ENCODE measurements at regions not wholly inside any gene's neighbourhood (a gene's known extent, or its start where the extent isn't known, plus 50 kb on each side); places are given as distances from the start of the nearest gene placed in this dataset.
A peak's percentile ranks its signal among the peaks of the same experiment; 100 is the strongest.
"Not testable (repeated sequence)": the region's sequence is repeated elsewhere in the genome, so short reads cannot be mapped to it uniquely, and the experiment has no call there.

GRCh38 chr15:69916169-69916785, 181.4 kb downstream of the TLE3 start:
- ATAC-seq (no peak), DNase-seq (ENCODE audit: missing footprints) (no peak)
- intact Hi-C loops (cut with DNase I), result no loop called here

GRCh38 chr15:69917056-69917455, 180.7 kb downstream of the TLE3 start:
- DNase-seq (ENCODE audit: missing footprints), result no peak
- intact Hi-C loops (cut with DNase I), result no loop called here

GRCh38 chr15:69919816-69920215, 177.9 kb downstream of the TLE3 start:
- ATAC-seq (no peak), DNase-seq (ENCODE audit: missing footprints) (no peak)
- intact Hi-C loops (cut with DNase I), result no loop called here

More at GRCh38 chr15:69917056-69917455, 180.7 kb downstream of the TLE3 start:
- no peak for ATAC-seq

- intact Hi-C loops (cut with DNase I), result no loop called here
- ATAC-seq (no peak), DNase-seq (ENCODE audit: missing footprints) (no peak)
These were observed 177.5 kb downstream of the TLE3 start for GRCh38 chr15:69920221-69920620.

- no peak for DNase-seq (ENCODE audit: missing footprints)
- intact Hi-C loops (cut with DNase I), result no loop called here
- ATAC-seq, result no peak
These were observed 175.8 kb downstream of the TLE3 start for GRCh38 chr15:69921626-69922619.

GRCh38 chr15:69924531-69924930, 173.2 kb downstream of the TLE3 start:
- DNase-seq (ENCODE audit: missing footprints) (no peak), ATAC-seq (no peak)
- intact Hi-C loops (cut with DNase I), result no loop called here

- ATAC-seq, result no peak
- DNase-seq (ENCODE audit: missing footprints), result no peak
- intact Hi-C loops (cut with DNase I), result no loop called here
These were observed 171.7 kb downstream of the TLE3 start for GRCh38 chr15:69926006-69926405.

- DNase-seq (ENCODE audit: missing footprints), result no peak
- no peak for ATAC-seq
- intact Hi-C loops (cut with DNase I), result no loop called here
These were observed 171.0 kb downstream of the TLE3 start for GRCh38 chr15:69926721-69927120.

GRCh38 chr15:69928890-69929289, 168.8 kb downstream of the TLE3 start:
- ATAC-seq; intact Hi-C loops (cut with DNase I): not testable (repeated sequence)

GRCh38 chr15:69929905-69930630, 167.6 kb downstream of the TLE3 start:
- ATAC-seq (no peak), DNase-seq (ENCODE audit: missing footprints) (peak; percentile 16)
- intact Hi-C loops (cut with DNase I), result no loop called here

More at GRCh38 chr15:69928890-69929289, 168.8 kb downstream of the TLE3 start:
- DNase-seq (ENCODE audit: missing footprints), result not testable (repeated sequence)

GRCh38 chr15:69930754-69931153, 167.0 kb downstream of the TLE3 start:
- DNase-seq (ENCODE audit: missing footprints) (no peak), ATAC-seq (no peak)
- intact Hi-C loops (cut with DNase I), result no loop called here

- intact Hi-C loops (cut with DNase I), result no loop called here
- ATAC-seq (peak; percentile 87), DNase-seq (ENCODE audit: missing footprints) (peak; percentile 34)
These were observed 166.6 kb downstream of the TLE3 start for GRCh38 chr15:69931156-69931555.

GRCh38 chr15:69934607-69935006, 163.1 kb downstream of the TLE3 start:
- intact Hi-C loops (cut with DNase I), result no loop called here
- ATAC-seq, result no peak
- DNase-seq (ENCODE audit: missing footprints), result peak; percentile 17

- intact Hi-C loops (cut with DNase I), result no loop called here
- DNase-seq (ENCODE audit: missing footprints), result peak; percentile 34
- ATAC-seq, result peak; percentile 31
These were observed 157.9 kb downstream of the TLE3 start for GRCh38 chr15:69939513-69940440.

- DNase-seq (ENCODE audit: missing footprints) (peak; percentile 15), ATAC-seq (no peak)
- intact Hi-C loops (cut with DNase I), result no loop called here
These were observed 157.0 kb downstream of the TLE3 start for GRCh38 chr15:69940441-69941300.

- intact Hi-C loops (cut with DNase I), result no loop called here
- ATAC-seq, result no peak
These were observed 156.5 kb downstream of the TLE3 start for GRCh38 chr15:69941301-69941605.

GRCh38 chr15:69941706-69942495, 155.8 kb downstream of the TLE3 start:
- intact Hi-C loops (cut with DNase I), result no loop called here
- no peak for ATAC-seq
- DNase-seq (ENCODE audit: missing footprints), result no peak

More at GRCh38 chr15:69941301-69941605, 156.5 kb downstream of the TLE3 start:
- peak; percentile 9 for DNase-seq (ENCODE audit: missing footprints)

Measured in Right ventricle myocardium inferior (tissue), 1 donor.